ENCODE measurements at regions not wholly inside any gene's neighbourhood (a gene's known extent, or its start where the extent isn't known, plus 50 kb on each side); places are given as distances from the start of the nearest gene placed in this dataset.
"Not testable (repeated sequence)": the region's sequence is repeated elsewhere in the genome, so short reads cannot be mapped to it uniquely, and the experiment has no call there.

DNA sequence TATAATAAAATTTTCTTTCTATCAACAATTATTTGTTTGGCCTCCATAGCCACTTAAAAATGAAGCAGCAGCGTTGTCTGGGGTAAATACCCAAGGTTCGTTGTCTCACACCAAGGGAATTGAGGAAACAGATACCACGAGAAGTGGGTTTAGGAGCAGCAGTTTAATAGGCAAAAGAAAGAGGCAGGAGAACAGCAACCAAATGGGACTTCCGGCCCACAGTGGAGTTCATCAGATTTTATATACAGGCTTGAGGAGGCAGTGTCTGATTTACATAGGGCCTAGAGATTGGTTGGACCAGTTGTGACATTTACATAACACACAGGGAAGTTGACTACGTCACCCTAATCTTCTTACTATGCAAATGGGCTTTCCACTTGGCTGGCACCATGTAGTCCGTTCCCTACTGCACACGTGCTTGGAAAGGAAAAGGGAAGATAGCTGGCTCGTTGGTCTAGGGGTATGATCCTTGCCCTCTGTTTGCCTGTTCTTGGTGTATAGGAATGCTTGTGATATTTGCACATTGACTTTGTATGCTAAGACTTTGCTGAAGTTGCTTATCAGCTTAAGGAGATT lies 61.5 kb upstream of the SETMAR start:
- H3K27ac ChIP-seq = no peak overlapping the region
- TF ChIP-seq, protein P1, sequence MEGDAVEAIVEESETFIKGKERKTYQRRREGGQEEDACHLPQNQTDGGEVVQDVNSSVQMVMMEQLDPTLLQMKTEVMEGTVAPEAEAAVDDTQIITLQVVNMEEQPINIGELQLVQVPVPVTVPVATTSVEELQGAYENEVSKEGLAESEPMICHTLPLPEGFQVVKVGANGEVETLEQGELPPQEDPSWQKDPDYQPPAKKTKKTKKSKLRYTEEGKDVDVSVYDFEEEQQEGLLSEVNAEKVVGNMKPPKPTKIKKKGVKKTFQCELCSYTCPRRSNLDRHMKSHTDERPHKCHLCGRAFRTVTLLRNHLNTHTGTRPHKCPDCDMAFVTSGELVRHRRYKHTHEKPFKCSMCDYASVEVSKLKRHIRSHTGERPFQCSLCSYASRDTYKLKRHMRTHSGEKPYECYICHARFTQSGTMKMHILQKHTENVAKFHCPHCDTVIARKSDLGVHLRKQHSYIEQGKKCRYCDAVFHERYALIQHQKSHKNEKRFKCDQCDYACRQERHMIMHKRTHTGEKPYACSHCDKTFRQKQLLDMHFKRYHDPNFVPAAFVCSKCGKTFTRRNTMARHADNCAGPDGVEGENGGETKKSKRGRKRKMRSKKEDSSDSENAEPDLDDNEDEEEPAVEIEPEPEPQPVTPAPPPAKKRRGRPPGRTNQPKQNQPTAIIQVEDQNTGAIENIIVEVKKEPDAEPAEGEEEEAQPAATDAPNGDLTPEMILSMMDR (conservative IDR thresholded peaks at IDR 0.05) = no peak

DNA sequence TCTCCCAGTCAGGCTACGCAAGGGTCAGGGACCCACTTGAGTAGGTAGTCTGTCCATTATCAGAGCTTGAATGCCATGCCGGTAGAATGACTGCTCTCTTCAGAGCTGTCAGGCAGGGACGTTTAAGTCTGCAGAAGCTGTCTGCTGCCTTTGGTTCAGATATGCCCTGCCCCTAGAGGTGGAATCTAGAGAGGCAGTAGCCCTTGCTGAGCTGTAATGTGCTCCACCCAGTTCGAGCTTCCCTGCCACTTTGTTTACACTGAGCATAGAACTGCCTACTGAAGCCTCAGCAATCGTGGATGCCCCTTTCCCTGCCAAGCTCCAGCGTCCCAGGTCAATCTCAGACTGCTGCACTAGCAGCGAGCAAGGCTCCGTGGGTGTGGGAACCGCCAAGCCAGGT lies 57.5 kb upstream of the SETMAR start:
- no peak overlapping the region for H3K27ac ChIP-seq
- TF ChIP-seq, protein P1 (conservative IDR thresholded peaks at IDR 0.05) = no peak

DNA sequence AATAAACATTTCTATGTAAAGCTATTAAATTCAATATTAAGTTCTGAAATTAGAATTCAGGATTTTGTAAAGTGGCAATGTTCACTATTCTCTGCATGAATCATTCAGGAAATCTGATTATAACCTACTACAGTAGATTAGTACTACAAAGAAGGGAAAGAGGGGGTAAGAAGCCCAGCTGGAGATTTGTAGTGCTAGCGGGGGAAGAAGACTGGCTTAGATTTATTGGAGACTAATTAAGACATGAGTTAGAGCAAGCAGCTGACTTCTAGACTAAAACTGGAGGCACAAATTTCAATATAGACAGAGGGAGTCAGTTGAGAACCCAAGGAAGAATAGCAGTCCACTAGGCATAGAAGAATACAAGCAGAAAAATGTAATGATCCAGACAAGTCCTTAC lies 55.8 kb upstream of the SETMAR start:
- H3K27ac ChIP-seq = no peak overlapping the region
- TF ChIP-seq, protein P1 (conservative IDR thresholded peaks at IDR 0.05) = no peak

DNA sequence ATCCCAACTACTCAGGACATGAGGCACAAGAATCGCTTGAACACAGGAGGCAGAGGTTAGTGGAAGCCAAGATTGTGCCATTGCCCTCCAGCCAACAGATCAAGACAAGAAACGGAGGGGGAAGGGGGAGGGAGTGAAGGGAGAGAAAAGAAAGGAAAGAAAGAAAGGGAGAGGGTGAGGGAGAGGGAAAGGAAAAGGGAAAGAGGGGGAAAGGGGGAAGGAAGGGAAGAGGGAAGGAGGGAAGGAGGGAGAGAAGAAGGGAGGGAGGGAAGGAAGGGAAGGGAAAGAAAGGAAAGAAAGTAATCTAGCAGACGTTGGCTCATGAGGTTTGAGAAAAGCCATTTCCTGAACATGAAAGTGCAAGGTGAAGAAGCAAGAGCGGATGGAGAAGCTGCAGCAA lies 53.1 kb upstream of the SETMAR start:
- H3K27ac ChIP-seq = no peak overlapping the region
- TF ChIP-seq, protein P1 (conservative IDR thresholded peaks at IDR 0.05) = no peak

DNA sequence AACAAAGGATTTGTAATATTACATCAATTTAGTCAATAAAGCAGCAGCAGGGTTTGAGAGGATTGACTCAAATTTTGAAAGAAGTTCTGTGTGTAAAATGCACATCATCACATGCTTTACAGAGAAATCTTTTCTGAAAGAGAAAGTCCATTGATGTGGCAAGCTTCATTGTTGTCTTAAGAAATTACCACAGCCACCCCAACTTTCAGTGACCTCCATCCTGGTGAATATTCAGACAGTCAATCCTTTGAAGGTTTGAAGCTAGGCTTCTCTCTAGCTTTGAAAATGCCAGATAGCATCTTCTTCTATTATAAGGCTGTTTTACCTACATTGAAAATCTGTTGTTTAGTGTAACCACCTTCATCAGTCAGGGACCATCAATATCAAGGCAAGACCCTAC lies 51.8 kb upstream of the SETMAR start:
- TF ChIP-seq, protein P1 (conservative IDR thresholded peaks at IDR 0.05) = no peak
- no peak overlapping the region for H3K27ac ChIP-seq

DNA sequence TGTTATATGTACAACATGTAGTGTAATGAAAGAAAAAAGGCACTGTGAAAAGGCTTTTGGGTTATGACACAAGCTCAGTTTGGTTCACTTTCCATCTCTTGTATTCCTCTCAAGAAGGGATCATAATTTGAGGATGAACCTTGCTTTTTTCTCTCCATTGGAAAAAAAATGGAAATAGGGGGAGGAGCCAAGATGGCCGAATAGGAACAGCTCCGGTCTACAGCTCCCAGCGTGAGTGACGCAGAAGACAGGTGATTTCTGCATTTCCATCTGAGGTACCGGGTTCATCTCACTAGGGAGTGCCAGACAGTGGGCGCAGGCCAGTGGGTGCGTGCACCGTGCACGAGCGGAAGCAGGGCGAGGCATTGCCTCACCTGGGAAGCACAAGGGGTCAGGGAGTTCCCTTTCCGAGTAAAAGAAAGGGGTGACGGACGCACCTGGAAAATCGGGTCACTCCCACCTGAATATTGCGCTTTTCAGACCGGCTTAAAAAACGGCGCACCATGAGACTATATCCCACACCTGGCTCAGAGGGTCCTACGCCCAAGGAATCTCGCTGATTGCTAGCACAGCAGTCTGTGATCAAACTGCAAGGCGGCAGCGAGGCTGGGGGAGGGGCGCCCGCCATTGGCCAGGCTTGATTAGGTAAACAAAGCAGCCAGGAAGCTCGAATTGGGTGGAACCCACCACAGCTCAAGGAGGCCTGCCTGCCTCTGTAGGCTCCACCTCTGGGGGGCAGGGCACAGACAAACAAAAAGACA lies 49.9 kb upstream of the SETMAR start:
- not testable (repeated sequence) for H3K27ac ChIP-seq
